Suprapubic skin (tissue), 4 donors: ENCODE measurements at regions not wholly inside any gene's neighbourhood (a gene's known extent, or its start where the extent isn't known, plus 50 kb on each side); places are given as distances from the start of the nearest gene placed in this dataset.

Experiments
- DNase-seq, 2 donors: peaks; one replicate each; pipeline ENCODE4 v3.0.0-alpha.2; 2019; ENCODE audit warnings: low spot score in 2 of 2
- H3K27ac ChIP-seq: fragments of 200-600 bp; sonication (generic); one replicate; pipeline ENCODE4 v1.5.1; 2019
- H3K27me3 ChIP-seq: fragments of 200-600 bp; sonication (generic); one replicate; pipeline ENCODE4 v1.5.1; 2019
- H3K36me3 ChIP-seq: fragments of 200-600 bp; sonication (generic); one replicate; pipeline ENCODE4 v1.5.1; 2019
- H3K4me1 ChIP-seq: fragments of 200-600 bp; sonication (generic); one replicate; pipeline ENCODE4 v1.5.1; 2019
- H3K4me3 ChIP-seq: fragments of 200-600 bp; sonication (generic); one replicate; pipeline ENCODE4 v1.5.1; 2019; ENCODE audit warnings: mild to moderate bottlenecking
- H3K9me3 ChIP-seq: fragments of 200-600 bp; sonication (generic); one replicate; pipeline ENCODE4 v1.5.1; 2019
- CTCF ChIP-seq, 2 donors: fragments of 200-600 bp in 1 of 2; fragments of 450-650 bp in 1 of 2; sonication (generic) in 1 of 2; IDR thresholded peaks; one replicate each; pipeline ENCODE4 v1.5.1; 2016 to 2019; ENCODE audit warnings: antibody characterized with exemption in 2 of 2, mild to moderate bottlenecking in 1 of 2, moderate library complexity in 1 of 2
- EP300 ChIP-seq: sonication (generic); formaldehyde crosslinking; IDR thresholded peaks from one replicate; pipeline ENCODE4 v1.6.1; 2017; ENCODE audit warnings: antibody characterized with exemption
- POLR2A ChIP-seq, 2 donors: fragments of 450-650 bp; IDR thresholded peaks; one replicate each; pipeline ENCODE4 v1.6.1; 2017; ENCODE audit warnings: antibody characterized with exemption in 2 of 2, mild to moderate bottlenecking in 2 of 2, moderate library complexity in 2 of 2
- POLR2AphosphoS5 ChIP-seq, 3 donors: sonication (generic); formaldehyde crosslinking; IDR thresholded peaks; one replicate each; pipeline ENCODE4 v1.6.1; 2017; ENCODE audit warnings: antibody characterized with exemption in 3 of 3
- WGBS: methylation state at CpG from one replicate; pipeline ENCODE4 v1.1.5; 2018; 5-methylcytosine and 5-hydroxymethylcytosine counted together

GRCh38 chr15:45855210-45855906, 220.5 kb downstream of the SQOR start:
- DNase-seq, result no peak
- Histone ChIP-seq H3K27me3 (no peaks in the 10 kb centered on the region), H3K4me3 (no peak overlapping the region), H3K27ac (no peak overlapping the region), H3K36me3 (no peaks in the 10 kb centered on the region), H3K4me1 (no peaks in the 10 kb centered on the region), H3K9me3 (no peaks in the 10 kb centered on the region)
- no peak for TF ChIP-seq CTCF (IDR thresholded peaks at IDR 0.05)
- no peak for TF ChIP-seq POLR2A (IDR thresholded peaks at IDR 0.05)
- no peak for TF ChIP-seq EP300
- TF ChIP-seq POLR2AphosphoS5 (IDR thresholded peaks at IDR 0.05), result no peak
- 47% methylated on average over 4 of the region's 4 CpGs for WGBS

GRCh38 chr15:45855907-45856579, 221.2 kb downstream of the SQOR start:
- Histone ChIP-seq H3K9me3 (no peaks in the 10 kb centered on the region), H3K4me3 (no peak overlapping the region), H3K4me1 (no peaks in the 10 kb centered on the region), H3K27me3 (no peaks in the 10 kb centered on the region), H3K27ac (no peak overlapping the region), H3K36me3 (no peaks in the 10 kb centered on the region)
- 61% methylated on average over 4 of the region's 4 CpGs for WGBS
- no peak for DNase-seq
- TF ChIP-seq CTCF (IDR thresholded peaks at IDR 0.05) (no peak), POLR2AphosphoS5 (IDR thresholded peaks at IDR 0.05) (no peak), POLR2A (IDR thresholded peaks at IDR 0.05) (no peak), EP300 (no peak)

- Histone ChIP-seq H3K36me3 (no peaks in the 10 kb centered on the region), H3K4me1 (no peaks in the 10 kb centered on the region), H3K9me3 (no peaks in the 10 kb centered on the region), H3K4me3 (no peak overlapping the region), H3K27me3 (no peaks in the 10 kb centered on the region), H3K27ac (no peak overlapping the region)
- no peak for DNase-seq
- TF ChIP-seq EP300 (no peak), POLR2AphosphoS5 (IDR thresholded peaks at IDR 0.05) (no peak), CTCF (IDR thresholded peaks at IDR 0.05) (no peak), POLR2A (IDR thresholded peaks at IDR 0.05) (no peak)
- WGBS, result 87% methylated on average over 5 of the region's 5 CpGs
These were observed 222.5 kb downstream of the SQOR start for GRCh38 chr15:45857291-45857690.

GRCh38 chr15:45858491-45858890, 223.7 kb downstream of the SQOR start:
- WGBS, result 61% methylated on average over 3 of the region's 3 CpGs
- no peak for DNase-seq
- H3K27ac ChIP-seq, result no peak overlapping the region

More at GRCh38 chr15:45858491-45858890, 223.7 kb downstream of the SQOR start:
- no peak for TF ChIP-seq EP300
- TF ChIP-seq CTCF (IDR thresholded peaks at IDR 0.05), result no peak
- TF ChIP-seq POLR2AphosphoS5 (IDR thresholded peaks at IDR 0.05), result no peak
- TF ChIP-seq POLR2A (IDR thresholded peaks at IDR 0.05), result no peak
- Histone ChIP-seq H3K4me3 (no peak overlapping the region), H3K36me3 (no peaks in the 10 kb centered on the region), H3K27me3 (no peaks in the 10 kb centered on the region), H3K4me1 (no peaks in the 10 kb centered on the region), H3K9me3 (no peaks in the 10 kb centered on the region)
